Adrenal gland (tissue), 9 donors: ENCODE measurements at regions not wholly inside any gene's neighbourhood (a gene's known extent, or its start where the extent isn't known, plus 50 kb on each side); places are given as distances from the start of the nearest gene placed in this dataset.

Experiments used
- DNase-seq, 7 donors: peaks; one replicate each; pipeline ENCODE4 v3.0.0-alpha.2; 2019 to 2020
- H3K27ac ChIP-seq, 5 donors: fragments of 200-600 bp; sonication (generic) in 4 of 5; 1 replicate in 3 of 5; 2 replicates in 2 of 5; pipeline versions ENCODE4 v1.5.1 to v1.8.0; 2016 to 2020; ENCODE audit warnings: mild to moderate bottlenecking in 1 of 5
- H3K27me3 ChIP-seq: fragments of 200-600 bp; 2 replicates; pipeline ENCODE4 v1.8.0; 2021
- H3K36me3 ChIP-seq, 2 donors: fragments of 200-600 bp; replicated peaks in 1 of 2; 1 replicate in 1 of 2; 2 replicates in 1 of 2; pipeline versions ENCODE4 v1.5.1 to v1.8.0; 2018 to 2022
- H3K4me1 ChIP-seq, 2 donors: fragments of 200-600 bp; replicated peaks in 1 of 2; 1 replicate in 1 of 2; 2 replicates in 1 of 2; pipeline versions ENCODE4 v1.5.1 to v1.8.0; 2018 to 2021
- H3K4me3 ChIP-seq, 4 donors: fragments of 200-600 bp; sonication (generic) in 3 of 4; one replicate each; pipeline ENCODE4 v1.5.1; 2016 to 2018
- H3K9me3 ChIP-seq, 3 donors: fragments of 200-600 bp; sonication (generic) in 1 of 3; replicated peaks in 1 of 3; 1 replicate in 2 of 3; 2 replicates in 1 of 3; pipeline versions ENCODE4 v1.5.1 to v1.8.0; 2016 to 2021
- POLR2A ChIP-seq, 2 donors: fragments of 450-650 bp; IDR thresholded peaks; one replicate each; pipeline ENCODE4 v1.6.1; 2017; ENCODE audit warnings: antibody characterized with exemption in 2 of 2, mild to moderate bottlenecking in 2 of 2, moderate library complexity in 1 of 2
- WGBS, 4 donors: extraction: QIAGEN DNeasy Blood & Tissue Kit in 2 of 4; methylation state at CpG; one replicate each; pipeline versions ENCODE4 v1.1.5 to v1.1.7; 2013 to 2017; 5-methylcytosine and 5-hydroxymethylcytosine counted together
- intact Hi-C, 2 donors: fragments of 100-400 bp; cut with DNase I; formaldehyde crosslinking; loops; one replicate each; pipeline versions ENCODE4 v1.14.1 to v1.15.0; 2022 to 2023
- TF ChIP-seq, protein P1 (sequence below), 6 experiments: fragments of 450-650 bp in 4 of 6; fragments of 200-600 bp in 2 of 6; sonication (generic) in 1 of 6; IDR thresholded peaks; 1 replicate in 5 of 6; 2 replicates in 1 of 6; pipeline versions ENCODE4 v1.5.1 to v1.8.0; 2016 to 2021; ENCODE audit warnings: antibody characterized with exemption in 6 of 6, mild to moderate bottlenecking in 2 of 6, moderate library complexity in 1 of 6
- donor health status: healthy with polysubstance abuse.
- donor health status: Bipolar disorder and iron deficiency.
- donor health status: DM: yes; HTN: yes; CAD: no.
- donor health status: DM: no; HTN: no; CAD: no.
- donor health status: DM: no; HTN: no; CAD: no.

GRCh38 chr2:72007402-72007801, 140.3 kb downstream of the CYP26B1 start:
- no peaks in the 10 kb centered on the region for H3K9me3 ChIP-seq
- TF ChIP-seq POLR2A (IDR thresholded peaks at IDR 0.05) = no peak
- TF ChIP-seq, protein P1, sequence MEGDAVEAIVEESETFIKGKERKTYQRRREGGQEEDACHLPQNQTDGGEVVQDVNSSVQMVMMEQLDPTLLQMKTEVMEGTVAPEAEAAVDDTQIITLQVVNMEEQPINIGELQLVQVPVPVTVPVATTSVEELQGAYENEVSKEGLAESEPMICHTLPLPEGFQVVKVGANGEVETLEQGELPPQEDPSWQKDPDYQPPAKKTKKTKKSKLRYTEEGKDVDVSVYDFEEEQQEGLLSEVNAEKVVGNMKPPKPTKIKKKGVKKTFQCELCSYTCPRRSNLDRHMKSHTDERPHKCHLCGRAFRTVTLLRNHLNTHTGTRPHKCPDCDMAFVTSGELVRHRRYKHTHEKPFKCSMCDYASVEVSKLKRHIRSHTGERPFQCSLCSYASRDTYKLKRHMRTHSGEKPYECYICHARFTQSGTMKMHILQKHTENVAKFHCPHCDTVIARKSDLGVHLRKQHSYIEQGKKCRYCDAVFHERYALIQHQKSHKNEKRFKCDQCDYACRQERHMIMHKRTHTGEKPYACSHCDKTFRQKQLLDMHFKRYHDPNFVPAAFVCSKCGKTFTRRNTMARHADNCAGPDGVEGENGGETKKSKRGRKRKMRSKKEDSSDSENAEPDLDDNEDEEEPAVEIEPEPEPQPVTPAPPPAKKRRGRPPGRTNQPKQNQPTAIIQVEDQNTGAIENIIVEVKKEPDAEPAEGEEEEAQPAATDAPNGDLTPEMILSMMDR (IDR thresholded peaks at IDR 0.05) = no peak
- intact Hi-C loops = no loop called here
- H3K36me3 ChIP-seq = no peaks in the 10 kb centered on the region
- WGBS, 4 donors = 70 to 81% (median 79%) methylated on average over 6 to 9 of the region's 9 CpGs
- DNase-seq = no peak
- H3K4me1 ChIP-seq = no peaks in the 10 kb centered on the region
- no peaks in the 10 kb centered on the region for H3K27me3 ChIP-seq
- H3K4me3 ChIP-seq = no peak overlapping the region
- no peak overlapping the region for H3K27ac ChIP-seq

DNA sequence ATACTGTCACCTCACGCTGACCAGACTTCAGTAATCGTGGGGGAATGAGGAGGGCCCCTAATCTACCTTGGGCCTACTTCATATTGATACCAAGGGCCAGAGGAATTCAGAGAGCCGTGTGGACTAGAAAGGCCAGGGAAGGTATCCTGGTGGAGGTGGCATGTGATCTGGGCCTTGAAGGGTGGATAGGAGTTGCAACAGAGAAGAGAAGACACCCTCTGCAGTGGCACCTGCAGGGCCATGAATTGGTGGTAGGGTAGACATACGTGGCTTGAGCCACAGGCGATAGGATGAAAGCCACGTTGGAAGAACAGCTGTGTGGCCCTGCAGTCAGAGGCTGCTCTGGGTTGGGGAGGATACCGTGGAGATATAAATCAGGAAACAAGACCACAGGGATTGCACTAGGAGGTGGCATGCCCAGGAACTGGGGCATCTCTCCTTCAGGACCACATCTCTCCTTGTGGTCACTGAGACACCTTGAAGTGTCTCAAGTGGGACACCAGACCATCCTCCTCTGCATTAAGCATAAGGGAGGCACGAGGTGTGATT, 141.4 kb downstream of the CYP26B1 start:
- no peak for DNase-seq
- H3K4me1 ChIP-seq = no peaks in the 10 kb centered on the region
- 86 to 90% (median 87%) methylated on average over 6 to 8 of the region's 8 CpGs for WGBS, 4 donors
- intact Hi-C loops = no loop called here
- H3K36me3 ChIP-seq = no peaks in the 10 kb centered on the region
- H3K27ac ChIP-seq = no peak overlapping the region
- H3K27me3 ChIP-seq = no peaks in the 10 kb centered on the region
- H3K4me3 ChIP-seq = no peak overlapping the region
- no peak for TF ChIP-seq POLR2A (IDR thresholded peaks at IDR 0.05)
- TF ChIP-seq, protein P1 (IDR thresholded peaks at IDR 0.05) = no peak
- no peaks in the 10 kb centered on the region for H3K9me3 ChIP-seq

- DNase-seq = no peak
- Histone ChIP-seq H3K36me3 (no peaks in the 10 kb centered on the region), H3K9me3 (no peaks in the 10 kb centered on the region), H3K4me3 (no peak overlapping the region), H3K4me1 (no peaks in the 10 kb centered on the region), H3K27me3 (no peaks in the 10 kb centered on the region), H3K27ac (no peak overlapping the region)
- WGBS, 4 donors = 92 to 98% (median 93%) methylated on average over 6 of the region's 6 CpGs
- TF ChIP-seq, protein P1 (IDR thresholded peaks at IDR 0.05) = no peak
- no peak for TF ChIP-seq POLR2A (IDR thresholded peaks at IDR 0.05)
- intact Hi-C loops = no loop called here
Observed at GRCh38 chr2:72004976-72005375, 142.7 kb downstream of the CYP26B1 start.

DNA sequence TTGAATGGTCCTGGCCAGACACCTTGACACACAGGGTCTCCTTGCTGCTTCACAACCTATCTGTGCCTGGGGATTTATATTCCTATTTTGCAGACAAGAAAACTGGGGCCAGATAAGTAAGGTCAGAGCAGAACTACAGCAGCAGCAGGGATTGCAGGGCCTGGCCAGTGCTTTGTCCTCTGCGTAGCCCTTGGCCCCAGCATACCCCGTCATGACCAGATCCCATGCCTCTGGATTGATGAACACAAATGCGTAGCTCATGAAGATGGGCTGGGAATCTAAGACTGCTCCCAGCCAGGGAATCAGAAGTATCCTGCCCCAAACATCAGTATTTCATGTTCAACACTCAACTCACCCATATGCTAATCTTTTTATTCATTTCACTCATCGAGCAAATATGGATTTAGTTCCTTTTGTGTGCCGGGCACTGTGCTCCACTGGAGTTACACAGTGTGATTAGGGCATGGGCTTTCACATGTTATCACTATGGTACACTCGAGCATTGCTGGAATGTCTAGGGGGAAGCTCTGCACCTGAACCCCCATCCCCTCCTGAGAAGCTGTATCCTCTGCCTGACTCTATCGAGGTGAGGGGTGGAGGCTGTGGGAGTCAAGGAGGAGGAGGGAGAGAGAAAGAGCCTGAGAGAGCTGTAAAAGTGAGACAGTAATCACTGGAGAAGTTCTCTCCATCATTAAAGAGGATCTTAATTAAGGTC, 143.3 kb downstream of the CYP26B1 start:
- no peaks in the 10 kb centered on the region for H3K36me3 ChIP-seq
- 86 to 96% (median 90%) methylated on average over 7 of the region's 7 CpGs for WGBS, 4 donors
- no peaks in the 10 kb centered on the region for H3K27me3 ChIP-seq
- no peak for DNase-seq
- intact Hi-C loops = no loop called here
- TF ChIP-seq, protein P1 (IDR thresholded peaks at IDR 0.05) = no peak
- TF ChIP-seq POLR2A (IDR thresholded peaks at IDR 0.05) = no peak
- no peak overlapping the region for H3K27ac ChIP-seq
- no peaks in the 10 kb centered on the region for H3K4me1 ChIP-seq
- no peaks in the 10 kb centered on the region for H3K9me3 ChIP-seq
- no peak overlapping the region for H3K4me3 ChIP-seq
